Hematopoietic multipotent progenitor cell (in vitro differentiated cells): ENCODE measurements at regions not wholly inside any gene's neighbourhood (a gene's known extent, or its start where the extent isn't known, plus 50 kb on each side); places are given as distances from the start of the nearest gene placed in this dataset.
"Not testable (repeated sequence)": the region's sequence is repeated elsewhere in the genome, so short reads cannot be mapped to it uniquely, and the experiment has no call there.

Experiments used
- DNase-seq, 3 donors: peaks; one replicate each; pipeline ENCODE4 v3.0.0-alpha.2; 2011 to 2015; ENCODE audit warnings: low read depth in 2 of 3, low spot score in 2 of 3

GRCh38 chr3:127420829-127421228, 133.0 kb upstream of the PRR20G start:
- DNase-seq: no peak

- DNase-seq: no peak
These were observed 132.1 kb upstream of the PRR20G start for GRCh38 chr3:127419641-127420553.

GRCh38 chr3:127419182-127419581, 131.3 kb upstream of the PRR20G start:
- no peak for DNase-seq

GRCh38 chr3:127418560-127419147, 130.8 kb upstream of the PRR20G start:
- no peak for DNase-seq

GRCh38 chr3:127417709-127418559, 130.1 kb upstream of the PRR20G start:
- DNase-seq: no peak

- DNase-seq: no peak
These were observed 126.0 kb upstream of the PRR20G start for GRCh38 chr3:127413871-127414270.

- DNase-seq: no peak
These were observed 125.5 kb upstream of the PRR20G start for GRCh38 chr3:127413318-127413673.

GRCh38 chr3:127412578-127413317, 124.9 kb upstream of the PRR20G start:
- no peak for DNase-seq

GRCh38 chr3:127411875-127412274, 124.0 kb upstream of the PRR20G start:
- not testable (repeated sequence) for DNase-seq

GRCh38 chr3:127411083-127411727, 123.4 kb upstream of the PRR20G start:
- DNase-seq: peak in 1 of 3 donors; percentile 5

GRCh38 chr3:127410678-127411077, 122.8 kb upstream of the PRR20G start:
- DNase-seq: no peak

GRCh38 chr3:127410137-127410488, 122.3 kb upstream of the PRR20G start:
- no peak for DNase-seq

GRCh38 chr3:127409421-127410136, 121.7 kb upstream of the PRR20G start:
- DNase-seq: no peak

- no peak for DNase-seq
These were observed 121.0 kb upstream of the PRR20G start for GRCh38 chr3:127408684-127409420.

- DNase-seq: no peak
These were observed 120.3 kb upstream of the PRR20G start for GRCh38 chr3:127408022-127408683.

GRCh38 chr3:127407026-127407939, 119.4 kb upstream of the PRR20G start:
- no peak for DNase-seq

GRCh38 chr3:127406309-127407025, 118.6 kb upstream of the PRR20G start:
- DNase-seq: peak in 2 of 3 donors; percentile 10 to 30
